Astrocyte (in vitro differentiated cells and primary cell): ENCODE measurements at regions not wholly inside any gene's neighbourhood (a gene's known extent, or its start where the extent isn't known, plus 50 kb on each side); places are given as distances from the start of the nearest gene placed in this dataset.

Experiments used
- DNase-seq: peaks from one replicate; pipeline ENCODE4 v3.0.0-alpha.2; 2010; ENCODE audit warnings: low read depth
- FAIRE-seq: peaks from 2 replicates; lab custom pipeline; 2011; peaks lifted over from hg19 to GRCh38; lab: Jason Lieb, UNC
- H2AFZ ChIP-seq: 2 replicates; pipeline ENCODE4 v1.6.0; 2012; ENCODE audit warnings: low read depth, low read length, inconsistent platforms
- H3K27ac ChIP-seq: 2 replicates; pipeline ENCODE4 v1.5.1; 2011; ENCODE audit warnings: low read depth, low read length, inconsistent platforms
- H3K27me3 ChIP-seq: 2 replicates; pipeline ENCODE4 v1.6.0; 2011; ENCODE audit warnings: low read length, inconsistent platforms; ENCODE audit not compliant: insufficient read depth
- H3K36me3 ChIP-seq: 2 replicates; pipeline ENCODE4 v1.5.1; 2011; ENCODE audit warnings: low read length, inconsistent platforms; ENCODE audit not compliant: insufficient read depth
- H3K4me1 ChIP-seq: 2 replicates; pipeline ENCODE4 v1.5.1; 2011; ENCODE audit warnings: low read length, inconsistent platforms; ENCODE audit not compliant: insufficient read depth
- H3K4me2 ChIP-seq: 2 replicates; pipeline ENCODE4 v1.6.0; 2012; ENCODE audit warnings: low read length, inconsistent platforms
- H3K4me3 ChIP-seq: 2 replicates; pipeline ENCODE4 v1.5.1; 2011; ENCODE audit warnings: low read depth, mild to moderate bottlenecking, low read length, inconsistent platforms; ENCODE audit not compliant: insufficient read depth
- H3K79me2 ChIP-seq: 2 replicates; pipeline ENCODE4 v1.6.0; 2012; ENCODE audit warnings: mild to moderate bottlenecking, low read length, inconsistent platforms; ENCODE audit not compliant: insufficient read depth
- H3K9ac ChIP-seq: 2 replicates; pipeline ENCODE4 v1.6.0; 2012; ENCODE audit warnings: mild to moderate bottlenecking, low read length, inconsistent platforms
- H3K9me3 ChIP-seq: 2 replicates; pipeline ENCODE4 v1.5.1; 2012; ENCODE audit warnings: low read depth, mild to moderate bottlenecking, low read length, inconsistent platforms; ENCODE audit not compliant: insufficient read depth
- H4K20me1 ChIP-seq: 2 replicates; pipeline ENCODE4 v1.6.0; 2012; ENCODE audit warnings: low read length, inconsistent platforms; ENCODE audit not compliant: insufficient read depth
- H3K27ac Mint-ChIP-seq: one replicate; pipeline ENCODE4 v1.8.0; 2021; ENCODE audit warnings: mild to moderate bottlenecking, mixed read lengths; ENCODE audit not compliant: unreplicated experiment
- H3K27me3 Mint-ChIP-seq: one replicate; pipeline ENCODE4 v1.8.0; 2021; ENCODE audit warnings: low read depth, mixed read lengths; ENCODE audit not compliant: unreplicated experiment
- H3K36me3 Mint-ChIP-seq: one replicate; pipeline ENCODE4 v1.8.0; 2021; ENCODE audit warnings: low read depth, mixed read lengths; ENCODE audit not compliant: unreplicated experiment
- H3K4me1 Mint-ChIP-seq: one replicate; pipeline ENCODE4 v1.8.0; 2021; ENCODE audit warnings: low read depth, mixed read lengths; ENCODE audit not compliant: unreplicated experiment
- H3K4me3 Mint-ChIP-seq: one replicate; pipeline ENCODE4 v1.8.0; 2021; ENCODE audit warnings: mild to moderate bottlenecking, moderate library complexity, mixed read lengths; ENCODE audit not compliant: unreplicated experiment
- H3K9me3 Mint-ChIP-seq: one replicate; pipeline ENCODE4 v1.8.0; 2021; ENCODE audit warnings: mild to moderate bottlenecking, mixed read lengths; ENCODE audit not compliant: unreplicated experiment
- CTCF ChIP-seq: IDR thresholded peaks from 2 replicates; pipeline ENCODE4 v1.5.1; 2011; ENCODE audit warnings: low read depth, mild to moderate bottlenecking, inconsistent platforms, low read length, moderate library complexity; ENCODE audit not compliant: insufficient read depth
- EZH2 ChIP-seq: IDR thresholded peaks from 2 replicates; pipeline ENCODE4 v1.6.1; 2012; ENCODE audit warnings: mild to moderate bottlenecking, low read length, inconsistent platforms; ENCODE audit not compliant: insufficient read depth

- Mint-ChIP-seq H3K4me3 (no peak overlapping the region), H3K27ac (no peak overlapping the region), H3K36me3 (no peaks in the 10 kb centered on the region), H3K4me1 (no peaks in the 10 kb centered on the region), H3K27me3 (no peaks in the 10 kb centered on the region), H3K9me3 (peaks cover 2% of the 10 kb centered on the region)
- FAIRE-seq, result no peak
- Histone ChIP-seq H3K79me2 (no peaks in the 10 kb centered on the region), H3K4me1 (no peaks in the 10 kb centered on the region), H2AFZ (no peak overlapping the region), H3K36me3 (no peaks in the 10 kb centered on the region), H3K27ac (no peak overlapping the region), H4K20me1 (no peaks in the 10 kb centered on the region), H3K9me3 (no peaks in the 10 kb centered on the region), H3K9ac (no peak overlapping the region), H3K4me2 (no peak overlapping the region), H3K27me3 (no peaks in the 10 kb centered on the region), H3K4me3 (no peak overlapping the region)
- DNase-seq, result no peak
- TF ChIP-seq EZH2 (no peak), CTCF (no peak)
These were observed 427.5 kb upstream of the PSMD7 start for GRCh38 chr16:73869126-73869525.

GRCh38 chr16:73864868-73865267, 431.7 kb upstream of the PSMD7 start:
- no peak overlapping the region for H3K4me2 ChIP-seq
- H3K4me3 ChIP-seq, result no peak overlapping the region
- no peak overlapping the region for H3K9ac ChIP-seq
- H3K79me2 ChIP-seq, result no peaks in the 10 kb centered on the region
- no peaks in the 10 kb centered on the region for H3K36me3 ChIP-seq
- H3K27me3 ChIP-seq, result no peaks in the 10 kb centered on the region
- no peak for FAIRE-seq
- Mint-ChIP-seq H3K4me1 (no peaks in the 10 kb centered on the region), H3K27me3 (no peaks in the 10 kb centered on the region), H3K9me3 (peaks cover 2% of the 10 kb centered on the region), H3K4me3 (no peak overlapping the region), H3K27ac (no peak overlapping the region), H3K36me3 (no peaks in the 10 kb centered on the region)
- H2AFZ ChIP-seq, result no peak overlapping the region
- no peak for DNase-seq
- no peak overlapping the region for H3K27ac ChIP-seq
- H3K9me3 ChIP-seq, result no peaks in the 10 kb centered on the region
- no peak for TF ChIP-seq EZH2
- no peak for TF ChIP-seq CTCF
- H3K4me1 ChIP-seq, result no peaks in the 10 kb centered on the region
- no peaks in the 10 kb centered on the region for H4K20me1 ChIP-seq

GRCh38 chr16:73858326-73858725, 438.3 kb upstream of the PSMD7 start:
- Mint-ChIP-seq H3K4me1 (no peaks in the 10 kb centered on the region), H3K27ac (no peak overlapping the region), H3K4me3 (no peak overlapping the region), H3K36me3 (no peaks in the 10 kb centered on the region), H3K27me3 (peaks cover 3% of the 10 kb centered on the region), H3K9me3 (no peaks in the 10 kb centered on the region)
- no peaks in the 10 kb centered on the region for H3K4me1 ChIP-seq
- H4K20me1 ChIP-seq, result no peaks in the 10 kb centered on the region
- H2AFZ ChIP-seq, result no peak overlapping the region
- H3K27me3 ChIP-seq, result no peaks in the 10 kb centered on the region
- no peaks in the 10 kb centered on the region for H3K36me3 ChIP-seq
- TF ChIP-seq EZH2 (no peak), CTCF (no peak)
- no peak for DNase-seq
- no peaks in the 10 kb centered on the region for H3K79me2 ChIP-seq
- H3K4me3 ChIP-seq, result no peak overlapping the region
- H3K9ac ChIP-seq, result no peak overlapping the region
- H3K9me3 ChIP-seq, result no peaks in the 10 kb centered on the region
- no peak for FAIRE-seq
- no peak overlapping the region for H3K4me2 ChIP-seq
- H3K27ac ChIP-seq, result no peak overlapping the region
